GM12878 (cell line): ENCODE measurements at regions not wholly inside any gene's neighbourhood (a gene's known extent, or its start where the extent isn't known, plus 50 kb on each side); places are given as distances from the start of the nearest gene placed in this dataset.

ENCODE experiments used
- NR2C2 ChIP-seq: IDR thresholded peaks from 2 replicates; pipeline ENCODE4 v1.6.1; 2011; ENCODE audit warnings: borderline replicate concordance, low read depth; ENCODE audit not compliant: control insufficient read depth, insufficient read length
- RAD21 ChIP-seq: IDR thresholded peaks from 2 replicates; pipeline ENCODE4 v1.6.1; 2011; ENCODE audit warnings: mild to moderate bottlenecking, low read depth, low read length, moderate library complexity; ENCODE audit not compliant: insufficient read depth
- SMAD1 ChIP-seq: fragments of 450-650 bp; IDR thresholded peaks from 2 replicates; pipeline ENCODE4 v1.6.1; 2018; ENCODE audit warnings: mild to moderate bottlenecking, low read depth; ENCODE audit not compliant: partially characterized antibody
- SRF ChIP-seq, 2 experiments: IDR thresholded peaks; 2 replicates each; pipeline ENCODE4 v1.6.1; 2011; ENCODE audit warnings: low read depth in 2 of 2, low read length in 2 of 2, mild to moderate bottlenecking in 1 of 2, moderate library complexity in 1 of 2
- ZBED1 ChIP-seq: IDR thresholded peaks from 2 replicates; pipeline ENCODE4 v1.6.1; 2016; ENCODE audit warnings: borderline replicate concordance
- TF ChIP-seq, protein P1 (sequence below), 3 experiments: IDR thresholded peaks in 2 of 3; conservative IDR thresholded peaks in 1 of 3; 2 replicates each; pipeline ENCODE4 v1.5.1; 2011; ENCODE audit warnings: low read depth in 3 of 3, low read length in 3 of 3, mild to moderate bottlenecking in 3 of 3, control low read depth in 2 of 3, moderate library complexity in 2 of 3, inconsistent platforms in 1 of 3, mixed read lengths in 1 of 3; ENCODE audit not compliant: control insufficient read depth in 2 of 3, insufficient read depth in 1 of 3; ENCODE audit errors: extremely low read depth in 1 of 3

DNA sequence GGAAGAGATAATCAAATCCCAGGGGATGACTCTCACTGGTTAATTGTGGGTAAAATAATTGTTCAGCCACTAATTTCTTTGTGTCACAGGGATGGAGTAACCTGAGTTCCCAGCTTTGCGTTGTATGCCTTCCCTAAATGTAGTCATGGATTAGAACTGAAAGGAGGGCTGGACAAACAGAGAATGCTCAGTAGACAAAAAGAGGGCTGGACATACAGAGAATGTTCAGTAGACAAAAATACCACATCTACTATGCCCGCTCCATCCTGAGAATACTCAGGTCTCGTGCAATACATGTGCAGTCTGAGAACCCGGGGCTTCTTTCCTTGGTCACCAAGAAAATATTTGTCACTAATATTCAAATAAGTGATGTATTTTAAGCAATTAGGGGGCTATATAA lies 497.9 kb downstream of the EPHA4 start:
- TF ChIP-seq SRF (IDR thresholded peaks at IDR 0.05; ENCODE audit: low read depth in 2 of 2, low read length in 2 of 2) = no peak
- no peak for TF ChIP-seq SMAD1
- TF ChIP-seq ZBED1 = no peak
- TF ChIP-seq NR2C2 = no peak
- TF ChIP-seq, protein P1, sequence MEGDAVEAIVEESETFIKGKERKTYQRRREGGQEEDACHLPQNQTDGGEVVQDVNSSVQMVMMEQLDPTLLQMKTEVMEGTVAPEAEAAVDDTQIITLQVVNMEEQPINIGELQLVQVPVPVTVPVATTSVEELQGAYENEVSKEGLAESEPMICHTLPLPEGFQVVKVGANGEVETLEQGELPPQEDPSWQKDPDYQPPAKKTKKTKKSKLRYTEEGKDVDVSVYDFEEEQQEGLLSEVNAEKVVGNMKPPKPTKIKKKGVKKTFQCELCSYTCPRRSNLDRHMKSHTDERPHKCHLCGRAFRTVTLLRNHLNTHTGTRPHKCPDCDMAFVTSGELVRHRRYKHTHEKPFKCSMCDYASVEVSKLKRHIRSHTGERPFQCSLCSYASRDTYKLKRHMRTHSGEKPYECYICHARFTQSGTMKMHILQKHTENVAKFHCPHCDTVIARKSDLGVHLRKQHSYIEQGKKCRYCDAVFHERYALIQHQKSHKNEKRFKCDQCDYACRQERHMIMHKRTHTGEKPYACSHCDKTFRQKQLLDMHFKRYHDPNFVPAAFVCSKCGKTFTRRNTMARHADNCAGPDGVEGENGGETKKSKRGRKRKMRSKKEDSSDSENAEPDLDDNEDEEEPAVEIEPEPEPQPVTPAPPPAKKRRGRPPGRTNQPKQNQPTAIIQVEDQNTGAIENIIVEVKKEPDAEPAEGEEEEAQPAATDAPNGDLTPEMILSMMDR (IDR thresholded peaks at IDR 0.05 in 2 of 3, conservative IDR thresholded peaks at IDR 0.05 in 1 of 3; ENCODE audit: control insufficient read depth in 2 of 3, extremely low read depth in 1 of 3, insufficient read depth in 1 of 3, low read depth in 3 of 3, low read length in 3 of 3) = no peak
- no peak for TF ChIP-seq RAD21
